Coronary artery (tissue), 2 donors: ENCODE measurements at regions not wholly inside any gene's neighbourhood (a gene's known extent, or its start where the extent isn't known, plus 50 kb on each side); places are given as distances from the start of the nearest gene placed in this dataset.

ENCODE experiments used
- DNase-seq: peaks from one replicate; pipeline ENCODE4 v3.0.0-alpha.2; 2017; ENCODE audit warnings: low spot score
- H3K27ac ChIP-seq, 2 donors: fragments of 200-600 bp; sonication (generic); one replicate each; pipeline ENCODE4 v1.5.1; 2016 to 2019
- H3K4me3 ChIP-seq: fragments of 200-600 bp; sonication (generic); 2 replicates; pipeline ENCODE4 v1.5.1; 2016; ENCODE audit warnings: mild to moderate bottlenecking, moderate library complexity
- TF ChIP-seq, protein P1 (sequence below): fragments of 200-600 bp; sonication (generic); IDR thresholded peaks from one replicate; pipeline ENCODE4 v1.5.1; 2019; ENCODE audit warnings: antibody characterized with exemption

DNA sequence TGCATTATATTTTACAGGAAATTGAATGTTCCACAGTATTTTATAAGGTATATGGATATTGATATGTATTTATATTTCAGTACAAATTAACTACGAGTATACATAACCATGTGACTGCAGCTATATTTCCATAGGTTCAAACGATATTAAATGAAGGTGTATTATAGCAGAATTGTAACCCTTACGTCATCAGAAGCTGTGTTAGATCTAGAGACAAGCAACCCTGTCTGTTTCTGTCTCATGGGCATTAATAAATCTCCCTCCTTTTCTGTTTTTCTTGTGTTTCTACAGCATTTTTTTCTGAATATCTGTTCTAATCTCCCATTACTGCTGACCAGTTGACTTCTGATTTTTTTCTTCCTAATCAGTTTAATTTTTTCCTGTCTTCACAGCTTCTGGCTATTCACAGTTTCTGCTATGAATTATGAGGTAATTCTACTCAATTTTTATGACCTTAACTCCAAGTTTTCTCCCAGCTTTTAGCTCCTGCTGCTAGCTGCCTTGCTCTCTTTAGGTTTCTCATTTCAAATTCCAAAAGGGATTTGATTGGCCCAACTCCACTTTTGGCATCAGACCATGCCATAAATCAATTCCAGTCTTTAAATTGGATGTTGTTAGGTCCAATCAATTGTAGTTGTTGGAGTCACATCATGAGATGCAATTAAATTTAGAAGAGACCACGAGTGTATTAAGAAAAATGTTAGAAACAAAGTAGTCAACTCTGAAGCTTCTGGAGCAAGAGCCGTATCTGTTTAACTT, 277.5 kb upstream of the ZSWIM2 start:
- TF ChIP-seq, protein P1, sequence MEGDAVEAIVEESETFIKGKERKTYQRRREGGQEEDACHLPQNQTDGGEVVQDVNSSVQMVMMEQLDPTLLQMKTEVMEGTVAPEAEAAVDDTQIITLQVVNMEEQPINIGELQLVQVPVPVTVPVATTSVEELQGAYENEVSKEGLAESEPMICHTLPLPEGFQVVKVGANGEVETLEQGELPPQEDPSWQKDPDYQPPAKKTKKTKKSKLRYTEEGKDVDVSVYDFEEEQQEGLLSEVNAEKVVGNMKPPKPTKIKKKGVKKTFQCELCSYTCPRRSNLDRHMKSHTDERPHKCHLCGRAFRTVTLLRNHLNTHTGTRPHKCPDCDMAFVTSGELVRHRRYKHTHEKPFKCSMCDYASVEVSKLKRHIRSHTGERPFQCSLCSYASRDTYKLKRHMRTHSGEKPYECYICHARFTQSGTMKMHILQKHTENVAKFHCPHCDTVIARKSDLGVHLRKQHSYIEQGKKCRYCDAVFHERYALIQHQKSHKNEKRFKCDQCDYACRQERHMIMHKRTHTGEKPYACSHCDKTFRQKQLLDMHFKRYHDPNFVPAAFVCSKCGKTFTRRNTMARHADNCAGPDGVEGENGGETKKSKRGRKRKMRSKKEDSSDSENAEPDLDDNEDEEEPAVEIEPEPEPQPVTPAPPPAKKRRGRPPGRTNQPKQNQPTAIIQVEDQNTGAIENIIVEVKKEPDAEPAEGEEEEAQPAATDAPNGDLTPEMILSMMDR = no peak
- no peak overlapping the region for H3K27ac ChIP-seq
- no peak overlapping the region for H3K4me3 ChIP-seq
- no peak for DNase-seq

DNA sequence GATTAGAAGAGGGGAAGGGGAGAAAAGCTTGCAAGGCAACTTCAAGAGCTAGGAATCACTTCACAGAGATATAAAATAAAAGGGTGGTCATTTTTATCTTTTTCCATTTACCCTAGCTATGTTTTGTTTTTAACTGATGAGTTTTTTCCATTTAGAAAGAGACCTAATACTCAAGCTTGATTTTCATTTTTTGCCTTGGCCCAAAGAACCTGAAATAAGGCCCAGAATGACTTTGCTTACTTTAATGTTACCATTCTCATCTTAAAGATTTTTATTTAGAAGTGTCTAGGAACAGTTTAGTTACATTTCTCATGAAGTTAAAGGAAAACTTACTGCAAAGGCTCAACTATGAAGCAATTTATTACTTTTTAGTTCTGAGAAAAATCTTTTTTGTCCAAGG, 276.3 kb upstream of the ZSWIM2 start:
- TF ChIP-seq, protein P1 = no peak
- no peak overlapping the region for H3K4me3 ChIP-seq
- no peak for DNase-seq
- H3K27ac ChIP-seq = no peak overlapping the region

DNA sequence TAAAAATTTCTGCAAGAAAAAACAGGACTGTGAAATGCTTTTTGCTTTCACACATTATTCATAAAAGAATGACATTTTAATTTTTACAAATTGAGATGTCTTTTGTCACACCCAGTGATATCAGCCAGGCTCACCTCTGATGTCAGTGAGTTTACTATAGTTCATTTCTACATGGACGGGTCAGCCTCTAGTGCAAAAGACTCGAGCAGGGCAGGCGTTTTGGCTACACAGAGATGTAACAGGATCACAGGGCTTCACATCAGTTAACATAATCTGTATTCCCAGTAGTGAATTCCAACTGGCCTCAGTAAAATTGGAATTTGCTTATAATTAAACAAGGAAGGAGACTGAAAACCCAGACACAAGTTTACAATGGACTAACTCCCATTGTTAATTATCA, 275.6 kb upstream of the ZSWIM2 start:
- TF ChIP-seq, protein P1 = no peak
- H3K4me3 ChIP-seq = no peak overlapping the region
- no peak overlapping the region for H3K27ac ChIP-seq
- DNase-seq = no peak

DNA sequence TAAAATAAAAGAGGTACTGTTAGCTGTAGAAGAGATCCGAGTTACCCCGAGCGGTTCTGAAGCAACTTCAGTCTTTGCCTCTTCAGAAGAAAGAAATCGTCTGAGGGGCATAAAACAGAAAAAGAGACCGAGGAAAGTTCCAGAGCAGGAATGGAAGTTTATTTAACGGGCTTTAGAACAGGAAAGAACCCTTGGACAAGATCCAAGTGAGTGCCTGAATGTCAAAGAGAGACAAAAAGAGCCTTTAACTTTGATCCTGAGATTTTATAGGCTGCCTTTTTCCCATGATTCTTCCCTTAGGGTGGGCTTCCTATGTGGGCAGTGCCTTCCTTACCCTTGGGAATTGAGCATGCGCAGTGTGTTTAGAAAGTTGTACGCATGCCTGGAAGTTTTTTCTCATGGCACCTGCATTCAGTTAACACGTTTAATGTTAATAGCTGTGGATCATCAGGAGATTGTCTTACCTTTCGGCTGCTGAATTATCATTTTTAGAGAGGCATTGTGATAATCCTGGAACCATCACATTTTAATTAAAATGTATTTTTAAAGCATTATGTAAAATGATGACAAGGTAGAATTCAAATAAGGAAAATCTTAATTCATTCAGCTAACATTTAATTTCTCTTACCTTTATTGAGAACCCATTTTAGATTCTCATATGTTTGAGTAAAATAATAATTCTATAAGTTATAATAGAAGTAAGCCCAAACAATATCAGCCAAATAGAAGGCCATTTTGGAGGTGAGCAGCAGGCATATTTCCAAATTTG, 269.5 kb upstream of the ZSWIM2 start:
- DNase-seq = no peak
- no peak overlapping the region for H3K27ac ChIP-seq
- no peak overlapping the region for H3K4me3 ChIP-seq
- TF ChIP-seq, protein P1 = no peak

DNA sequence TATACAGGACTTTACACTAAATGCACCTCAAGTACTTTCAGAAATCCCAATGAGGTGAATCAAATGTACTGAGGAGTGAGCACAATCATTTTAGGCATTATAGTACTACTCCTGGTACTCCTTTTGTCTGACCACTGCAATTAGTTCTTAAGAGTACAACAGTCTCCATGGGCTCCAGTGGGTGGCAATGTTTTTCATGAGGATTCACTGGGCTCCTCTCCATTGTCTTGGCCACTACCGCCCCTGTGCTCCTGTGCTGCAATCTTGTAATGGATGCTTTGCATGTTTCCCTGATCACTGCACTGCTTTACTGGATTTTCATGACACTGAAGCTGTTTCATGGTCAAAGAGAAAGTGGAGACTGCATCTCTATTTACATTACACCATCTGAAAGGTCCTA, 268.5 kb upstream of the ZSWIM2 start:
- no peak for DNase-seq
- TF ChIP-seq, protein P1 = no peak
- H3K27ac ChIP-seq = no peak overlapping the region
- no peak overlapping the region for H3K4me3 ChIP-seq

DNA sequence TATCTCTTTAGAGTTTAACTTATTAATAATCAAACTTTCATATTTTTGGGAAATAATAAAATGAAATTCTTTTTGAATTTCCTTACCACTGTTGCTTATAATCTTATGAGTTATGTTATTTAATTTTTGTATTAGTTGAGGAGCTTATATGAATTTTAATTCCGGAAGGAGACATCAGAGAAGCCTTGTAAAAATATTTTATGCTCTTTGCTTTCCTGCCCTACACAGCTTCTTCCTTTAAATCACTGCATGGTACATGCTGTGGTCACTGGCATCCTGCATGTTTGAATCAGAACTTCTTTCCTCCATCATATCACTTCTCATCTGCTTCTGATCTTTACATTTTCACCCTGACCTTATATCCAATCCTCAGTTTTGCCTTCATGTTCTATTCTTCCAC, 266.7 kb upstream of the ZSWIM2 start:
- Histone ChIP-seq H3K27ac (no peak overlapping the region), H3K4me3 (no peak overlapping the region)
- TF ChIP-seq, protein P1 = no peak
- no peak for DNase-seq

DNA sequence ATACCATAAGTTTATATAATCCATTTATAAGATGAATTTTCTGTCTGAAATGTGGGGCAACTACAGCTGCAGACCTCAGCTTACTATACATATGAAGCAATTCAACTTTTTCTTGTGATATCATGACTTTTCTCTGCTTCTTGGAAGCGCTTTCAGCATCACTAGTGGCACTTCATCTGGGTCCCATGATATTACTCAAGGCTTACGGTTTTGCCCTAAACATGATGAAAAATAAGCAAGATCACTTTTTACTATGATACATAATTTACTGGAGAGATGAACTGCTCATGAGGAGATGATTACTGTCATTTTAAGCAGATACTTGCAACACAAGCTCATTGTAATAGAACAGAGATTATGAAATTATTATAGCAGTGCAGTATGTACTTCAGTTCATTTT, 258.0 kb upstream of the ZSWIM2 start:
- no peak for DNase-seq
- Histone ChIP-seq H3K4me3 (no peak overlapping the region), H3K27ac (no peak overlapping the region)
- TF ChIP-seq, protein P1 = no peak
